ENCODE measurements at regions not wholly inside any gene's neighbourhood (a gene's known extent, or its start where the extent isn't known, plus 50 kb on each side); places are given as distances from the start of the nearest gene placed in this dataset.

DNA sequence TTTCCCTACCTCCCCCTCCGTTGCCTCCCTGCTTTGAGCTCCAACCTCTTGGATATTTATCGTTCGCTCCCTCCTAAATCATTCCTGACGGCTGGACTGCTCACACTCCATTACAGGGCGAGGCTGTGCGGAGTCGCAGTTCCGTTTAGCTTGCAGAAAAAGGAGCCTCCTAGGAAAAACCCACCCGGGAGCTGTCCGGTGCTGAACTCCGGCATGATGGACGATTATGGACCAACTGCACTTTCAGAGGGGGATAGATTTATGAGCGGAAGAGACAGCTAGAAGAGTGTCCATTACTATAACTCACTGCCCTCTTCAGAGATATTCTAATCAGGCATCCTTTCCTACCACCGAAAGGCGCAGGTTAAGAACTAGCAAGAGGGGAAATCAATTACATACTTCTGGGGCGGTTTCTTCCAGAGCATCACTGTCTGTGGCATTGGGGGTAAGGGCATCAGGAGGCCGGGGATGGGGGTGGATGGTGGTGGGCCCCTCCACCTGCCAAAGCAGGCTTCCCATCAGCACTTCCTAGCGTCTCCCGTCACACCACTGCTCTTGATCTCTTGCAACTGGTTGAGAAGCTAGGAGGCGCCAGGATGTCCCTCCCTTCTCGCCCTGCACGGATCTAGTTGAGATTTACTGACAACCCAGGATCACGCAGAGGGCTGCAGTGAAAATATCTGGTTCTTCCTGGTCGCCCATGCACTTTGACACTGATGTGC lies 251.2 kb downstream of the ENGASE start:
- DNase-seq: no peak
- no peaks in the 10 kb centered on the region for H3K9me3 ChIP-seq
- H3K27me3 ChIP-seq (replicated peaks in 1 of 7): peaks cover 0 to 97% (median 7%) of the 10 kb centered on the region in 7 donors
- H3K27ac ChIP-seq: no peak overlapping the region
- no peak overlapping the region for H3K4me3 ChIP-seq
- no peak for TF ChIP-seq POLR2AphosphoS5 (IDR thresholded peaks at IDR 0.05)
- TF ChIP-seq, protein P1, sequence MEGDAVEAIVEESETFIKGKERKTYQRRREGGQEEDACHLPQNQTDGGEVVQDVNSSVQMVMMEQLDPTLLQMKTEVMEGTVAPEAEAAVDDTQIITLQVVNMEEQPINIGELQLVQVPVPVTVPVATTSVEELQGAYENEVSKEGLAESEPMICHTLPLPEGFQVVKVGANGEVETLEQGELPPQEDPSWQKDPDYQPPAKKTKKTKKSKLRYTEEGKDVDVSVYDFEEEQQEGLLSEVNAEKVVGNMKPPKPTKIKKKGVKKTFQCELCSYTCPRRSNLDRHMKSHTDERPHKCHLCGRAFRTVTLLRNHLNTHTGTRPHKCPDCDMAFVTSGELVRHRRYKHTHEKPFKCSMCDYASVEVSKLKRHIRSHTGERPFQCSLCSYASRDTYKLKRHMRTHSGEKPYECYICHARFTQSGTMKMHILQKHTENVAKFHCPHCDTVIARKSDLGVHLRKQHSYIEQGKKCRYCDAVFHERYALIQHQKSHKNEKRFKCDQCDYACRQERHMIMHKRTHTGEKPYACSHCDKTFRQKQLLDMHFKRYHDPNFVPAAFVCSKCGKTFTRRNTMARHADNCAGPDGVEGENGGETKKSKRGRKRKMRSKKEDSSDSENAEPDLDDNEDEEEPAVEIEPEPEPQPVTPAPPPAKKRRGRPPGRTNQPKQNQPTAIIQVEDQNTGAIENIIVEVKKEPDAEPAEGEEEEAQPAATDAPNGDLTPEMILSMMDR (IDR thresholded peaks at IDR 0.05 in 8 of 11, conservative IDR thresholded peaks at IDR 0.05 in 3 of 11): no peak
- TF ChIP-seq POLR2A (IDR thresholded peaks at IDR 0.05): no peak
- no peaks in the 10 kb centered on the region for H3K36me3 ChIP-seq
- H3K4me1 ChIP-seq: no peaks in the 10 kb centered on the region
- whole genome bisulfite sequencing, 5 donors: 31 to 39% (median 34%) methylated on average over 24 of the region's 24 CpGs
- intact Hi-C loops (cut with DNase I; ENCODE audit: low total_unique reads): no loop called here

DNA sequence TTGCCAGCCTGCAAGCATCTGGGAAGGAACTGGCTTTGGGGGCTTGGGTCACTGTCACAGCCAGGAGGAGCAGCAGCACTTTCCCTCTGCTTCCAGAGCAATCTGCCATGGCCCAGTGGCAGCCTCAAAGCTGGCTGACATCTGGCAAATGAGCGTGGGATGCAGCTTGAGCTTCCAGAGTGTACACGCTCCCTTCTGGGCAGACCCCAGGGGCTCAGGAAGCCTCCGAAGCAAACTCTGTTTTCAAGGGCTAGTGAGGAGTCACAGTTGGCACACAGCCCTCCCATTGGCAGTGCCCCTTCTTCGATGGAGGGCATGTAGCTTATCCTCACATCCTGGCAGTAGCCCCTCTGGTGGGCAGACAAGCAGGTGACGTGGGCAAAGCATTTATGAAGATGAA lies 249.6 kb downstream of the ENGASE start:
- no peak for DNase-seq
- H3K9me3 ChIP-seq: no peaks in the 10 kb centered on the region

DNA sequence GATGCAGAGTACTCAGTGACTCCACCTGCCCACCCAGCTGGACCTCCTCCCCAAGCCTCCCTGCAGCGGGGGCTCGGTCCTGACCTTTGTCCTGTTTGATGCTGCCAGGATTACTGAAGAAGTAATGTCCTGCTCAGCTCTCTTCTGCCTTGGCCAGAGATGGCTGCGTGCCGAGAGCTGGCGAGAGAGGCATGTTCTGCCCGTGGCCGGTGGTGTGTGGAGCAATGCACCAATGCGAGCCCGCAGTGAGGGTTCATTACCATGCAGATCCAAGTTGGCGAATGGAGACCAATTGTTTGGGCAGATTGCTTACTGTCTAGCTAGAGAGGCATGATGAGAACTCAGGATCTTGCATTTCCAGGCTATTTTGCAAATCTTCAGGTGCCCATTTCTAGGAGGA lies 248.9 kb downstream of the ENGASE start:
- DNase-seq: no peak
- Histone ChIP-seq H3K9me3 (no peaks in the 10 kb centered on the region), H3K27ac (no peak overlapping the region), H3K36me3 (no peaks in the 10 kb centered on the region), H3K4me1 (no peaks in the 10 kb centered on the region), H3K4me3 (no peak overlapping the region), H3K27me3 (replicated peaks in 1 of 7) (peaks cover 0 to 90% (median 0%) of the 10 kb centered on the region in 7 donors)
- WGBS, 5 donors: 69 to 81% (median 75%) methylated on average over 10 of the region's 10 CpGs
- TF ChIP-seq POLR2A (IDR thresholded peaks at IDR 0.05): no peak
- TF ChIP-seq, protein P1 (IDR thresholded peaks at IDR 0.05 in 8 of 11, conservative IDR thresholded peaks at IDR 0.05 in 3 of 11): no peak
- TF ChIP-seq POLR2AphosphoS5 (IDR thresholded peaks at IDR 0.05): no peak
- intact Hi-C loops (cut with DNase I; ENCODE audit: low total_unique reads): no loop called here

More for the DNA sequence above, 249.6 kb downstream of the ENGASE start:
- Histone ChIP-seq H3K36me3 (no peaks in the 10 kb centered on the region), H3K27me3 (replicated peaks in 1 of 7) (peaks cover 0 to 92% (median 2%) of the 10 kb centered on the region in 7 donors), H3K27ac (no peak overlapping the region), H3K4me3 (no peak overlapping the region), H3K4me1 (no peaks in the 10 kb centered on the region)
- intact Hi-C loops (cut with DNase I; ENCODE audit: low total_unique reads): no loop called here
- 60 to 76% (median 63%) methylated on average over 5 of the region's 5 CpGs for WGBS, 5 donors
- no peak for TF ChIP-seq POLR2A (IDR thresholded peaks at IDR 0.05)

DNA sequence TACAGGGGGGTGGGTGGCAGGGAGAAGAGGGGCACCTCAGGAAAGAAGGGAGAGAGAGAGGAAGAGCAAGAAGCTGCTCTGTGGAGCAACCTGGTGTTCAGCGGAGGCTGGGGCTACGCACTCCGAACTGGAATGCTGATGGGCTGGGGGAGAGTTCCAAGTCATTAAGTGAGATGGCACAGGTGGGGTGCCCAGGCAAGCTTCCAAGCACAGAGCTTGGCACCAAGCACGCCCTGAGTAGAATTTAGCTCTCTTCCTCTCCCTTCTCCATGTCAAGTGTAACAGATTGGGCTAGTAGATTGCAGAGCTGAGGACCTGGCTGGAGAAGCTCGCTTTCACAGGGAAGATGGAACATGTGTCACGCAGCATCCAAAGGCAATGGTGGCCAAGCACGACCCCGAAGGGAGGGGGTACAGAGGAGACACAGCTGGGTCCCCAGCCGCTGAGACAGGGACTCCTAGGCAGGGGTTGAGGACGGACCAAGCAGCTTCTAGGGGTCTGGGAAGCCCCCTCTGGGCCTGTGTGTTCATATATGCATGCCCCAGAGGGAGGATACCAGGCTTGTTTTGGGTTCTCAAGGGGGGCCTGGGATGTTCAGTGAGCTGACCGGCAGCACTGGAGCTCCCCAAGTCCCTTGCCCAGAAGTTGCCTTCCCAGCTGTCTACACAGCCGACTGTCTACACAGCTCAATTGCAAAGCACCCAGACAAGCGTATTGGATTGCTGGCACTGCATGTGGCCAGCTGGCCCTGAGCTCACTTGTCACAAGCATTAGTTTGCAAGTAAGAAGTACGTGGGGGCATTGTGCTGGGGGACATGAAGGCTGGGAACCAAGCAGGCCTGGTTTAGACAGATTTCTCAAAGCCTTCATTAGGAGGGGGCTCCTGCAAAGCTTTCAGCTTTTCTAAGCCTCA lies 247.8 kb downstream of the ENGASE start:
- no peak for DNase-seq
- H3K4me1 ChIP-seq: no peaks in the 10 kb centered on the region
- H3K27me3 ChIP-seq (replicated peaks in 1 of 7): peaks cover 0 to 89% (median 0%) of the 10 kb centered on the region in 7 donors
- no peaks in the 10 kb centered on the region for H3K9me3 ChIP-seq
- no peaks in the 10 kb centered on the region for H3K36me3 ChIP-seq
- no peak overlapping the region for H3K27ac ChIP-seq
- WGBS, 5 donors: 67 to 81% (median 71%) methylated on average over 14 of the region's 14 CpGs
- TF ChIP-seq, protein P1 (IDR thresholded peaks at IDR 0.05 in 8 of 11, conservative IDR thresholded peaks at IDR 0.05 in 3 of 11): no peak
- TF ChIP-seq POLR2AphosphoS5 (IDR thresholded peaks at IDR 0.05) (no peak), POLR2A (IDR thresholded peaks at IDR 0.05) (no peak)
- intact Hi-C loops (cut with DNase I; ENCODE audit: low total_unique reads): no loop called here
- H3K4me3 ChIP-seq: no peak overlapping the region
